ENCODE measurements at regions not wholly inside any gene's neighbourhood (a gene's known extent, or its start where the extent isn't known, plus 50 kb on each side); places are given as distances from the start of the nearest gene placed in this dataset.

DNA sequence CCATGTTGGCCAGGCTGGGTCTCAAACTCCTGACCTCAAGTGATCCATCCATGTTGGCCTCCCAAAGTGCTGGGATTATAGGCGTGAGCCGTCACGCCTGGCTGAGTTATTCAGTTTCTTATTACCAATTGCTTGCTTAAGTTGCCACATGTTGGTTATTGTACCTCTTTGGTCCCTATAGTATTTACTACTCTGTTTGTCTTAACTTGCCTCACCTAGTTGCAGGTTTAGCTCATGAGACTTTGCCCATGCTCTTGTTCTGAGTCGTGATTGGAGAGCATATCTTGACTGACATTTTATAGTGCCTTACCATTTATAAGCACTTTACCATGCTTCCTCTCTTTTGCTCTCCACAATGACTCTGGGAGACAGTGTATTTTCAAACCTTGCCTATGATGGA, 134.2 kb upstream of the HDGFL1 start:
- TF ChIP-seq ZNF274 (IDR thresholded peaks at IDR 0.05; ENCODE audit: low read depth, low read length) = no peak
- TF ChIP-seq MAX (IDR thresholded peaks at IDR 0.05) = no peak
- no peak for TF ChIP-seq EGR1 (IDR thresholded peaks at IDR 0.05; ENCODE audit: low read depth)
- TF ChIP-seq CTCF (IDR thresholded peaks at IDR 0.05 in 2 of 3, conservative IDR thresholded peaks at IDR 0.05 in 1 of 3; ENCODE audit: borderline replicate concordance in 1 of 3, insufficient read depth in 1 of 3, low read depth in 2 of 3, low read length in 2 of 3) = no peak
- TF ChIP-seq YY1 (IDR thresholded peaks at IDR 0.05; ENCODE audit: extremely low read depth, insufficient replicate concordance, low read depth, low read length) = no peak
- no peak for TF ChIP-seq EZH2 (IDR thresholded peaks at IDR 0.05)
- no peak for TF ChIP-seq POLR2A (IDR thresholded peaks at IDR 0.05; ENCODE audit: borderline replicate concordance, extremely low read depth, insufficient read depth, insufficient read length)
- TF ChIP-seq RAD21 (IDR thresholded peaks at IDR 0.05; ENCODE audit: low read depth) = no peak

Measured in HCT116 (cell line).